ENCODE measurements at regions not wholly inside any gene's neighbourhood (a gene's known extent, or its start where the extent isn't known, plus 50 kb on each side); places are given as distances from the start of the nearest gene placed in this dataset.

DNA sequence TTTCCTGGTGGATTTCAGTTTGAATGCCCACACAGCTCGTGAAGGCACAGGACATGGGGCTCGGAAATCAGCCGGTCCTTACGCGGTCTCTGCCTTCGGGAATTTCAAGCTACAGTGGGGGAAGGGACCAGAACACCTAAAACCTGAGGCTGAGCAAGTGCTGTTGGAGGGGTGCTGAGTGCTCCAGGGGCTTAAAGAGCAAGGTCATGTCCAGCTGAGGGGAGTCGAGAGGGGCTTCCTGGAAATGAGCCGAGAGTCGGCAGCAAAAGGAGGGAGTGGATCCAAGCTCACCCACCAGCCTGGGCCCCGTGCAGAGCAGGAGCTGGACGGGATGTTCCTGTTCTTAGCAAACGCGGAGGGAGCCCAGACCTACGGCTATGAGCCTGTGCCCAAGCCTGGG lies 73.2 kb upstream of the RPL38 start:
- Histone ChIP-seq H3K4me3 (ENCODE audit: low read depth, low read length, poor library complexity, severe bottlenecking) (no peak overlapping the region), H3K27ac (ENCODE audit: low read depth, low read length, poor library complexity, severe bottlenecking) (no peak overlapping the region), H3K27me3 (ENCODE audit: insufficient read depth, low read length) (peaks cover 4% of the 10 kb centered on the region; the same call in 1 of the 2 replicates)

GRCh38 chr17:74130841-74131240 lies 72.6 kb upstream of the RPL38 start:
- Histone ChIP-seq H3F3A (ENCODE audit: insufficient read depth, low read length) (no peaks in the 10 kb centered on the region), H2AFZ (ENCODE audit: low read length) (no peak overlapping the region), H3K79me2 (ENCODE audit: insufficient read depth, low read length) (no peaks in the 10 kb centered on the region), H3K27me3 (ENCODE audit: insufficient read depth, low read length) (peaks cover 4% of the 10 kb centered on the region; the same call in 1 of the 2 replicates), H3K9me3 (ENCODE audit: low read length) (no peaks in the 10 kb centered on the region), H3K9ac (ENCODE audit: low read length) (no peak overlapping the region), H3K9me2 (ENCODE audit: low read depth, low read length) (no peaks in the 10 kb centered on the region), H3K27ac (ENCODE audit: low read depth, low read length, poor library complexity, severe bottlenecking) (no peak overlapping the region), H3K4me1 (ENCODE audit: insufficient read depth, low read length, severe bottlenecking) (no peaks in the 10 kb centered on the region), H3K4me2 (ENCODE audit: low read length) (no peak overlapping the region), H3K4me3 (ENCODE audit: low read depth, low read length, poor library complexity, severe bottlenecking) (no peak overlapping the region), H3K36me3 (ENCODE audit: insufficient read depth, low read length) (no peaks in the 10 kb centered on the region), H4K20me1 (ENCODE audit: insufficient read depth, low read length) (no peaks in the 10 kb centered on the region)
- TF ChIP-seq EZH2 (IDR thresholded peaks at IDR 0.05; ENCODE audit: borderline replicate concordance, low read length), result no peak
- TF ChIP-seq, protein P1, sequence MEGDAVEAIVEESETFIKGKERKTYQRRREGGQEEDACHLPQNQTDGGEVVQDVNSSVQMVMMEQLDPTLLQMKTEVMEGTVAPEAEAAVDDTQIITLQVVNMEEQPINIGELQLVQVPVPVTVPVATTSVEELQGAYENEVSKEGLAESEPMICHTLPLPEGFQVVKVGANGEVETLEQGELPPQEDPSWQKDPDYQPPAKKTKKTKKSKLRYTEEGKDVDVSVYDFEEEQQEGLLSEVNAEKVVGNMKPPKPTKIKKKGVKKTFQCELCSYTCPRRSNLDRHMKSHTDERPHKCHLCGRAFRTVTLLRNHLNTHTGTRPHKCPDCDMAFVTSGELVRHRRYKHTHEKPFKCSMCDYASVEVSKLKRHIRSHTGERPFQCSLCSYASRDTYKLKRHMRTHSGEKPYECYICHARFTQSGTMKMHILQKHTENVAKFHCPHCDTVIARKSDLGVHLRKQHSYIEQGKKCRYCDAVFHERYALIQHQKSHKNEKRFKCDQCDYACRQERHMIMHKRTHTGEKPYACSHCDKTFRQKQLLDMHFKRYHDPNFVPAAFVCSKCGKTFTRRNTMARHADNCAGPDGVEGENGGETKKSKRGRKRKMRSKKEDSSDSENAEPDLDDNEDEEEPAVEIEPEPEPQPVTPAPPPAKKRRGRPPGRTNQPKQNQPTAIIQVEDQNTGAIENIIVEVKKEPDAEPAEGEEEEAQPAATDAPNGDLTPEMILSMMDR (IDR thresholded peaks at IDR 0.05; ENCODE audit: low read length), result no peak

More for the DNA sequence above, 73.2 kb upstream of the RPL38 start:
- Histone ChIP-seq H3K9me3 (ENCODE audit: low read length) (no peaks in the 10 kb centered on the region), H3K9ac (ENCODE audit: low read length) (no peak overlapping the region), H3K79me2 (ENCODE audit: insufficient read depth, low read length) (no peaks in the 10 kb centered on the region), H3K4me2 (ENCODE audit: low read length) (no peak overlapping the region), H3K4me1 (ENCODE audit: insufficient read depth, low read length, severe bottlenecking) (no peaks in the 10 kb centered on the region), H2AFZ (ENCODE audit: low read length) (no peak overlapping the region), H3F3A (ENCODE audit: insufficient read depth, low read length) (no peaks in the 10 kb centered on the region), H3K36me3 (ENCODE audit: insufficient read depth, low read length) (no peaks in the 10 kb centered on the region), H3K9me2 (ENCODE audit: low read depth, low read length) (no peaks in the 10 kb centered on the region), H4K20me1 (ENCODE audit: insufficient read depth, low read length) (no peaks in the 10 kb centered on the region)
- TF ChIP-seq, protein P1 (IDR thresholded peaks at IDR 0.05; ENCODE audit: low read length), result no peak
- no peak for TF ChIP-seq EZH2 (IDR thresholded peaks at IDR 0.05; ENCODE audit: borderline replicate concordance, low read length)

DNA sequence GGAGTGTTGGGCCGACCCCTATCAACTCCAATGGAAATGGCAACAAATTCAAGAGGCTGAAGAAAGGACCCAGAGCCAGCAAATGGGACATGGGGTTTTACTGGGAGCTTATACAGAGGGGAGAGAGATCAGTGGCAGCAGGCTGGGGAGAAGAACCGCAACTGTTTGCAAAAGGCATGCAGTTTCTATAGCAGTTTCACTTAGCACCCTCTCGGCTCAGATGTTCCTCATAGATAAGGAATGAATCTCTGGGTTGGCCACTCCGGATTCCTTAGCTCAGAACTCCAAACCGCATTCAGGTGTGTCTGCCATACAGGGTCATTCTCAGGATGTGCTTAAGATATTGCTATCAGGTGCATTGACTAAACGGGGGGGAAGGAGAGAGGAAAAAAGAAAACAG lies 71.1 kb upstream of the RPL38 start:
- no peak overlapping the region for H3K9ac ChIP-seq (ENCODE audit: low read length)
- no peaks in the 10 kb centered on the region for H3K36me3 ChIP-seq (ENCODE audit: insufficient read depth, low read length)
- H3K9me2 ChIP-seq (ENCODE audit: low read depth, low read length), result no peaks in the 10 kb centered on the region
- H3K27ac ChIP-seq (ENCODE audit: low read depth, low read length, poor library complexity, severe bottlenecking), result no peak overlapping the region
- no peak for TF ChIP-seq EZH2 (IDR thresholded peaks at IDR 0.05; ENCODE audit: borderline replicate concordance, low read length)
- TF ChIP-seq, protein P1 (IDR thresholded peaks at IDR 0.05; ENCODE audit: low read length), result no peak
- no peak overlapping the region for H3K4me3 ChIP-seq (ENCODE audit: low read depth, low read length, poor library complexity, severe bottlenecking)
- no peaks in the 10 kb centered on the region for H4K20me1 ChIP-seq (ENCODE audit: insufficient read depth, low read length)
- no peaks in the 10 kb centered on the region for H3K4me1 ChIP-seq (ENCODE audit: insufficient read depth, low read length, severe bottlenecking)
- H3K9me3 ChIP-seq (ENCODE audit: low read length), result no peaks in the 10 kb centered on the region
- H3K4me2 ChIP-seq (ENCODE audit: low read length), result no peak overlapping the region
- H3K79me2 ChIP-seq (ENCODE audit: insufficient read depth, low read length), result no peaks in the 10 kb centered on the region
- H3K27me3 ChIP-seq (ENCODE audit: insufficient read depth, low read length), result peaks cover 4% of the 10 kb centered on the region; the same call in 1 of the 2 replicates
- no peaks in the 10 kb centered on the region for H3F3A ChIP-seq (ENCODE audit: insufficient read depth, low read length)
- H2AFZ ChIP-seq (ENCODE audit: low read length), result no peak overlapping the region

Data from OCI-LY1 (cell line).